ENCODE measurements at regions not wholly inside any gene's neighbourhood (a gene's known extent, or its start where the extent isn't known, plus 50 kb on each side); places are given as distances from the start of the nearest gene placed in this dataset.

GRCh38 chr15:94164202-94164807 lies 67.1 kb upstream of the MCTP2 start:
- no peak for DNase-seq
- no peak overlapping the region for H3K4me3 ChIP-seq
- H3K9me3 ChIP-seq = no peaks in the 10 kb centered on the region
- intact Hi-C loops (cut with DNase I) = no loop called here
- H3K36me3 ChIP-seq = no peaks in the 10 kb centered on the region
- WGBS, 2 donors = 45 to 50% methylated on average over 10 of the region's 10 CpGs
- TF ChIP-seq POLR2A (IDR thresholded peaks at IDR 0.05) (no peak), CTCF (IDR thresholded peaks at IDR 0.05) (peak; percentile 75 to 90 (median 82))
- no peak overlapping the region for H3K27ac ChIP-seq
- H3K4me1 ChIP-seq = no peaks in the 10 kb centered on the region
- H3K27me3 ChIP-seq = no peaks in the 10 kb centered on the region

- Histone ChIP-seq H3K4me1 (no peaks in the 10 kb centered on the region), H3K36me3 (no peaks in the 10 kb centered on the region), H3K27me3 (no peaks in the 10 kb centered on the region), H3K9me3 (no peaks in the 10 kb centered on the region), H3K4me3 (no peak overlapping the region), H3K27ac (no peak overlapping the region)
- no peak for TF ChIP-seq POLR2A (IDR thresholded peaks at IDR 0.05)
- no peak for TF ChIP-seq CTCF (IDR thresholded peaks at IDR 0.05)
- intact Hi-C loops (cut with DNase I) = no loop called here
- DNase-seq = no peak
- 93 to 95% methylated on average over 5 of the region's 5 CpGs for WGBS, 2 donors
Observed at GRCh38 chr15:94162939-94163338, 68.4 kb upstream of the MCTP2 start.

GRCh38 chr15:94154255-94154654 lies 77.1 kb upstream of the MCTP2 start:
- Histone ChIP-seq H3K27me3 (no peaks in the 10 kb centered on the region), H3K4me1 (no peaks in the 10 kb centered on the region), H3K27ac (no peak overlapping the region), H3K36me3 (no peaks in the 10 kb centered on the region), H3K9me3 (no peaks in the 10 kb centered on the region), H3K4me3 (no peak overlapping the region)
- no peak for DNase-seq
- intact Hi-C loops (cut with DNase I) = no loop called here
- peak in 1 of 6 experiments; percentile 29 for TF ChIP-seq CTCF (IDR thresholded peaks at IDR 0.05)
- no peak for TF ChIP-seq POLR2A (IDR thresholded peaks at IDR 0.05)
- 82 to 84% methylated on average over 3 of the region's 3 CpGs for WGBS, 2 donors

GRCh38 chr15:94145046-94145445 lies 86.3 kb upstream of the MCTP2 start:
- WGBS, 2 donors = 73 to 90% methylated on average over 4 of the region's 4 CpGs
- DNase-seq = no peak

GRCh38 chr15:94141802-94142201 lies 89.6 kb upstream of the MCTP2 start:
- intact Hi-C loops (cut with DNase I) = no loop called here
- 80 to 87% methylated on average over 2 of the region's 2 CpGs for WGBS, 2 donors
- H3K36me3 ChIP-seq = no peaks in the 10 kb centered on the region
- no peaks in the 10 kb centered on the region for H3K27me3 ChIP-seq
- H3K9me3 ChIP-seq = no peaks in the 10 kb centered on the region
- DNase-seq = no peak
- H3K4me1 ChIP-seq = peaks cover 0 to under 1% (median under 1%) of the 10 kb centered on the region in 3 donors
- no peak overlapping the region for H3K4me3 ChIP-seq
- TF ChIP-seq POLR2A (IDR thresholded peaks at IDR 0.05) (no peak), CTCF (IDR thresholded peaks at IDR 0.05) (no peak)
- no peak overlapping the region for H3K27ac ChIP-seq

More at GRCh38 chr15:94145046-94145445, 86.3 kb upstream of the MCTP2 start:
- H3K27me3 ChIP-seq = no peaks in the 10 kb centered on the region
- intact Hi-C loops (cut with DNase I) = no loop called here
- H3K9me3 ChIP-seq = no peaks in the 10 kb centered on the region
- H3K36me3 ChIP-seq = no peaks in the 10 kb centered on the region
- peaks cover 0 to 8% (median 5%) of the 10 kb centered on the region in 3 donors for H3K4me1 ChIP-seq
- no peak overlapping the region for H3K4me3 ChIP-seq
- no peak overlapping the region for H3K27ac ChIP-seq
- no peak for TF ChIP-seq POLR2A (IDR thresholded peaks at IDR 0.05)
